GM12873 (cell line): ENCODE measurements at regions not wholly inside any gene's neighbourhood (a gene's known extent, or its start where the extent isn't known, plus 50 kb on each side); places are given as distances from the start of the nearest gene placed in this dataset.
A peak's percentile ranks its signal among the peaks of the same experiment; 100 is the strongest.

ENCODE experiments used
- CTCF ChIP-seq: IDR thresholded peaks from 2 replicates; pipeline ENCODE4 v1.5.1; 2012; ENCODE audit warnings: low read depth, mild to moderate bottlenecking, moderate library complexity, low read length, control low read depth; ENCODE audit not compliant: insufficient read depth; ENCODE audit errors: missing control alignments

GRCh38 chr14:66389481-66389880 is 96.7 kb upstream of the CCDC196 start:
- TF ChIP-seq CTCF = no peak

- no peak for TF ChIP-seq CTCF
These were observed 90.9 kb upstream of the CCDC196 start for GRCh38 chr14:66395300-66395699.

- TF ChIP-seq CTCF = no peak
These were observed 90.0 kb upstream of the CCDC196 start for GRCh38 chr14:66396164-66396563.

GRCh38 chr14:66398437-66398836 is 87.7 kb upstream of the CCDC196 start:
- TF ChIP-seq CTCF = no peak

GRCh38 chr14:66401449-66402095 is 84.6 kb upstream of the CCDC196 start:
- peak; percentile 63 for TF ChIP-seq CTCF

GRCh38 chr14:66403183-66403582 is 83.0 kb upstream of the CCDC196 start:
- peak; percentile 64 for TF ChIP-seq CTCF

- TF ChIP-seq CTCF = no peak
These were observed 82.1 kb upstream of the CCDC196 start for GRCh38 chr14:66404051-66404545.
